IMR-90 (cell line): ENCODE measurements at regions not wholly inside any gene's neighbourhood (a gene's known extent, or its start where the extent isn't known, plus 50 kb on each side); places are given as distances from the start of the nearest gene placed in this dataset.

Source experiments
- ATAC-seq: fragments of 200-7000 bp; cut with Tn5 transposase; 2 replicates; pipeline ENCODE4 v1.9.1; 2020; ENCODE audit warnings: low read depth, mild to moderate bottlenecking, moderate library complexity
- BruUV-seq: library from RNA; stranded (reverse); fragments of 400-500 nt; replicated peaks from 2 replicates; lab custom pipeline; 2021; lab: Mats Ljungman, UMichigan
- CTCF ChIA-PET: fragments of 300-600 bp; formaldehyde crosslinking; extraction: SDS; loops from one replicate; lab custom pipeline; 2021; ENCODE audit warnings: antibody characterized with exemption; lab: Yijun Ruan, JAX
- POLR2A ChIA-PET: fragments of 300-600 bp; sonication (Branson Sonifier 250); formaldehyde crosslinking; loops from one replicate; lab custom pipeline; 2022; ENCODE audit warnings: antibody characterized with exemption; ENCODE audit not compliant: unreplicated experiment; lab: Charles Lee
- DNase-seq: peaks from one replicate; pipeline ENCODE4 v3.0.0; 2013
- H2AFZ ChIP-seq: replicated peaks from 2 replicates; pipeline ENCODE3; 2013; ENCODE audit warnings: low read length, mild to moderate bottlenecking; ENCODE audit not compliant: poor library complexity
- H2AK5ac ChIP-seq: 2 replicates; pipeline ENCODE4 v1.6.1; 2013; ENCODE audit warnings: low read depth, low read length, inconsistent platforms
- H2AK9ac ChIP-seq: replicated peaks from 2 replicates; pipeline ENCODE3; 2013; ENCODE audit warnings: mild to moderate bottlenecking, low read depth, low read length, moderate library complexity; ENCODE audit not compliant: poor library complexity
- H2BK120ac ChIP-seq: 2 replicates; pipeline ENCODE4 v1.6.1; 2013; ENCODE audit warnings: low read depth, low read length, inconsistent platforms
- H2BK15ac ChIP-seq: 3 replicates; pipeline ENCODE4 v1.6.1; 2013; ENCODE audit warnings: low read depth, low read length, inconsistent platforms
- H2BK20ac ChIP-seq: 2 replicates; pipeline ENCODE4 v1.6.1; 2013; ENCODE audit warnings: low read depth, mild to moderate bottlenecking, inconsistent platforms, low read length, moderate library complexity
- H2BK5ac ChIP-seq: 2 replicates; pipeline ENCODE4 v1.6.1; 2013; ENCODE audit warnings: mild to moderate bottlenecking, low read depth, low read length, inconsistent platforms; ENCODE audit not compliant: poor library complexity, severe bottlenecking
- H3K14ac ChIP-seq: replicated peaks from 2 replicates; pipeline ENCODE4 v1.6.1; 2013; ENCODE audit warnings: low read depth, low read length, inconsistent platforms
- H3K18ac ChIP-seq: 2 replicates; pipeline ENCODE4 v1.6.1; 2013; ENCODE audit warnings: low read depth, low read length, control low read depth
- H3K23ac ChIP-seq: 2 replicates; pipeline ENCODE4 v1.6.1; 2013; ENCODE audit warnings: low read depth, low read length, inconsistent platforms
- H3K27ac ChIP-seq: 2 replicates; pipeline ENCODE4 v1.5.1; 2013; ENCODE audit warnings: mild to moderate bottlenecking, control low read depth, low read length; ENCODE audit not compliant: insufficient read depth
- H3K27me3 ChIP-seq: 2 replicates; pipeline ENCODE4 v1.6.1; 2013; ENCODE audit warnings: low read length; ENCODE audit not compliant: control insufficient read depth, insufficient read depth
- H3K36me3 ChIP-seq: 2 replicates; pipeline ENCODE4 v1.6.1; 2013; ENCODE audit warnings: low read length, mixed read lengths; ENCODE audit not compliant: control insufficient read depth, insufficient read depth
- H3K4ac ChIP-seq: 2 replicates; pipeline ENCODE4 v1.6.1; 2013; ENCODE audit warnings: low read depth, low read length, inconsistent platforms
- H3K4me1 ChIP-seq: 2 replicates; pipeline ENCODE4 v1.6.1; 2013; ENCODE audit warnings: low read length, mixed read lengths; ENCODE audit not compliant: control insufficient read depth, insufficient read depth
- H3K4me2 ChIP-seq: 2 replicates; pipeline ENCODE4 v1.6.1; 2013; ENCODE audit warnings: low read depth, mild to moderate bottlenecking, control low read depth, low read length, moderate library complexity
- H3K4me3 ChIP-seq: 2 replicates; pipeline ENCODE4 v1.5.1; 2013; ENCODE audit warnings: low read depth, mild to moderate bottlenecking, control low read depth, low read length, moderate library complexity; ENCODE audit not compliant: insufficient read depth
- H3K56ac ChIP-seq: 2 replicates; pipeline ENCODE4 v1.6.1; 2013; ENCODE audit warnings: low read length, inconsistent platforms; ENCODE audit not compliant: insufficient read depth; ENCODE audit errors: extremely low read depth
- H3K79me1 ChIP-seq, 2 experiments: 2 replicates each; pipeline ENCODE4 v1.6.1; 2013; ENCODE audit warnings: low read length in 2 of 2, inconsistent platforms in 1 of 2, low read depth in 1 of 2
- H3K9ac ChIP-seq: 2 replicates; pipeline ENCODE4 v1.6.1; 2013; ENCODE audit warnings: low read depth, low read length, control low read depth
- H3K9me1 ChIP-seq: 2 replicates; pipeline ENCODE4 v1.6.1; 2013; ENCODE audit warnings: low read length, inconsistent platforms; ENCODE audit not compliant: insufficient read depth
- H3K9me3 ChIP-seq: 2 replicates; pipeline ENCODE4 v1.6.1; 2013; ENCODE audit warnings: low read length; ENCODE audit not compliant: control insufficient read depth, insufficient read depth
- H4K20me1 ChIP-seq: 2 replicates; pipeline ENCODE4 v1.6.1; 2013; ENCODE audit warnings: low read length, inconsistent platforms; ENCODE audit not compliant: insufficient read depth
- H4K5ac ChIP-seq: 2 replicates; pipeline ENCODE4 v1.6.1; 2013; ENCODE audit warnings: mild to moderate bottlenecking, low read depth, low read length, control low read depth
- H4K8ac ChIP-seq, 2 experiments: 2 replicates each; pipeline ENCODE4 v1.6.1; 2013; ENCODE audit warnings: low read depth in 2 of 2, low read length in 2 of 2, control low read depth in 1 of 2, inconsistent platforms in 1 of 2
- H4K91ac ChIP-seq: 2 replicates; pipeline ENCODE4 v1.6.1; 2013; ENCODE audit warnings: low read depth, low read length, inconsistent platforms; ENCODE audit not compliant: insufficient read depth
- BHLHE40 ChIP-seq: fragments of 150-350 bp; IDR thresholded peaks from 2 replicates; pipeline ENCODE4 v1.6.1; 2016; ENCODE audit warnings: mild to moderate bottlenecking, low read depth, low read length
- CEBPB ChIP-seq: IDR thresholded peaks from 2 replicates; pipeline ENCODE4 v1.6.1; 2012; ENCODE audit warnings: low read depth, low read length, improper control_type of control experiment
- CHD1 ChIP-seq: IDR thresholded peaks from 2 replicates; pipeline ENCODE4 v1.6.1; 2012; ENCODE audit warnings: low read depth, low read length, improper control_type of control experiment
- CTCF ChIP-seq: conservative IDR thresholded peaks from 2 replicates; pipeline ENCODE4 v1.5.1; 2012; ENCODE audit warnings: mild to moderate bottlenecking, low read depth, low read length, improper control_type of control experiment
- ELK1 ChIP-seq: fragments of 150-350 bp; IDR thresholded peaks from 2 replicates; pipeline ENCODE4 v1.6.1; 2016; ENCODE audit warnings: low read depth, mild to moderate bottlenecking, low read length, moderate library complexity, borderline replicate concordance
- FOS ChIP-seq: fragments of 150-350 bp; IDR thresholded peaks from 2 replicates; pipeline ENCODE4 v1.6.1; 2016; ENCODE audit warnings: low read depth, low read length
- MAFK ChIP-seq: IDR thresholded peaks from 2 replicates; pipeline ENCODE4 v1.6.1; 2012; ENCODE audit warnings: low read depth, low read length, improper control_type of control experiment
- MAZ ChIP-seq: IDR thresholded peaks from 2 replicates; pipeline ENCODE4 v1.6.1; 2012; ENCODE audit warnings: low read depth, mild to moderate bottlenecking, low read length, improper control_type of control experiment, moderate library complexity, borderline replicate concordance
- MXI1 ChIP-seq: IDR thresholded peaks from 2 replicates; pipeline ENCODE4 v1.6.1; 2012; ENCODE audit warnings: low read depth, mild to moderate bottlenecking, low read length, moderate library complexity, borderline replicate concordance
- NFE2L2 ChIP-seq: fragments of 150-350 bp; IDR thresholded peaks from 2 replicates; pipeline ENCODE4 v1.6.1; 2016; ENCODE audit warnings: low read depth, mild to moderate bottlenecking, low read length
- POLR2A ChIP-seq: IDR thresholded peaks from 2 replicates; pipeline ENCODE4 v1.6.1; 2012; ENCODE audit warnings: mild to moderate bottlenecking, low read depth, low read length
- RAD21 ChIP-seq: IDR thresholded peaks from 2 replicates; pipeline ENCODE4 v1.6.1; 2012; ENCODE audit warnings: low read length, improper control_type of control experiment
- RCOR1 ChIP-seq: IDR thresholded peaks from 2 replicates; pipeline ENCODE4 v1.6.1; 2012; ENCODE audit warnings: mild to moderate bottlenecking, low read length, improper control_type of control experiment; ENCODE audit not compliant: insufficient replicate concordance
- RFX5 ChIP-seq: IDR thresholded peaks from 2 replicates; pipeline ENCODE4 v1.8.0; 2012; ENCODE audit warnings: low read depth, mild to moderate bottlenecking, low read length, moderate library complexity
- SMC3 ChIP-seq: fragments of 150-350 bp; IDR thresholded peaks from 2 replicates; pipeline ENCODE4 v1.6.1; 2016; ENCODE audit warnings: low read depth, mild to moderate bottlenecking, antibody characterized with exemption, low read length, moderate library complexity
- USF2 ChIP-seq: fragments of 150-350 bp; IDR thresholded peaks from 2 replicates; pipeline ENCODE4 v1.6.1; 2017; ENCODE audit warnings: mild to moderate bottlenecking, antibody characterized with exemption, low read length, low read depth
- WGBS, 2 experiments: methylation state at CpG; one replicate each; pipeline versions ENCODE4 v1.1.5 to v1.1.7; 2013; ENCODE audit warnings: missing lambda C conversion rate in 2 of 2; ENCODE audit not compliant: insufficient read length in 1 of 2; ENCODE audit errors: extremely low coverage in 2 of 2; 5-methylcytosine and 5-hydroxymethylcytosine counted together
- dilution Hi-C: fragments of 300-500 bp; cut with HindIII; formaldehyde crosslinking; loops from one replicate; pipeline ENCODE4 v1.14.3; 2018; ENCODE audit warnings: low sequenced_read_pairs; ENCODE audit not compliant: unreplicated experiment
- in situ Hi-C: fragments of 300-500 bp; cut with MboI; formaldehyde crosslinking; loops from 3 replicates; pipeline ENCODE4 v1.14.3; 2019; ENCODE audit warnings: low sequenced_read_pairs, inconsistent platforms, mixed read lengths
- intact Hi-C: fragments of 100-400 bp; cut with micrococcal nuclease; formaldehyde crosslinking; loops from 2 replicates; pipeline ENCODE4 v1.10.0; 2022

GRCh38 chr4:14053291-14053690, 425.8 kb upstream of the BOD1L1 start:
- H4K8ac ChIP-seq, result no peak overlapping the region
- no peak overlapping the region for H3K4ac ChIP-seq
- no peak overlapping the region for H3K9ac ChIP-seq
- no peak overlapping the region for H2BK20ac ChIP-seq
- TF ChIP-seq CHD1 (no peak), ELK1 (no peak), SMC3 (no peak), BHLHE40 (no peak), POLR2A (no peak), RCOR1 (no peak), CTCF (no peak), CEBPB (no peak), RFX5 (no peak), NFE2L2 (no peak), USF2 (no peak), MAFK (no peak), FOS (no peak), MXI1 (no peak), MAZ (no peak), RAD21 (no peak)
- no peak overlapping the region for H3K4me3 ChIP-seq
- in situ Hi-C loops (no loop called here), dilution Hi-C loops (no loop called here), intact Hi-C loops (no loop called here)
- H3K4me2 ChIP-seq, result no peak overlapping the region
- no peaks in the 10 kb centered on the region for H3K27me3 ChIP-seq
- no peaks in the 10 kb centered on the region for H3K79me1 ChIP-seq
- H3K27ac ChIP-seq, result no peak overlapping the region
- ChIA-PET POLR2A (no interaction called here), CTCF (no interaction called here)
- no peak for ATAC-seq
- WGBS, 2 experiments, result 33% methylated on average over 1 of the region's 1 CpG; no CpG with 5 or more reads in 1 of the 2 experiments
- H2BK120ac ChIP-seq, result no peak overlapping the region
- no peak overlapping the region for H3K18ac ChIP-seq
- no peaks in the 10 kb centered on the region for H3K9me1 ChIP-seq
- H3K23ac ChIP-seq, result no peak overlapping the region
- no peak overlapping the region for H3K56ac ChIP-seq
- H2BK5ac ChIP-seq, result no peak overlapping the region
- DNase-seq, result no peak
- H4K20me1 ChIP-seq, result no peaks in the 10 kb centered on the region
- no peaks in the 10 kb centered on the region for H3K36me3 ChIP-seq
- H2AFZ ChIP-seq, result no peak overlapping the region
- H4K5ac ChIP-seq, result no peak overlapping the region
- no peak overlapping the region for H4K91ac ChIP-seq
- no peaks in the 10 kb centered on the region for H3K4me1 ChIP-seq
- H2AK5ac ChIP-seq, result no peak overlapping the region
- no peak overlapping the region for H2BK15ac ChIP-seq
- BruUV-seq, result no TSS peak
- no peaks in the 10 kb centered on the region for H3K9me3 ChIP-seq
- no peak overlapping the region for H2AK9ac ChIP-seq
- no peak overlapping the region for H3K14ac ChIP-seq
